Ishikawa (cell line): ENCODE measurements at regions not wholly inside any gene's neighbourhood (a gene's known extent, or its start where the extent isn't known, plus 50 kb on each side); places are given as distances from the start of the nearest gene placed in this dataset.

Experiments used
- CEBPB ChIP-seq: IDR thresholded peaks from 2 replicates; pipeline ENCODE4 v1.6.1; 2012
- CREB1 ChIP-seq: IDR thresholded peaks from 2 replicates; pipeline ENCODE4 v1.6.1; 2012; ENCODE audit warnings: low read depth
- EGR1 ChIP-seq: IDR thresholded peaks from 2 replicates; pipeline ENCODE4 v1.6.1; 2012
- EP300 ChIP-seq: IDR thresholded peaks from 2 replicates; pipeline ENCODE4 v1.6.1; 2012; ENCODE audit warnings: borderline replicate concordance
- FOXM1 ChIP-seq: IDR thresholded peaks from 2 replicates; pipeline ENCODE4 v1.6.1; 2012; ENCODE audit warnings: low read depth, borderline replicate concordance
- NFIC ChIP-seq: IDR thresholded peaks from 2 replicates; pipeline ENCODE4 v1.6.1; 2012
- RAD21 ChIP-seq: IDR thresholded peaks from 2 replicates; pipeline ENCODE4 v1.6.1; 2012; ENCODE audit warnings: low read depth
- REST ChIP-seq: IDR thresholded peaks from 2 replicates; pipeline ENCODE4 v1.6.1; 2012; ENCODE audit warnings: low read depth, mild to moderate bottlenecking
- TAF1 ChIP-seq: IDR thresholded peaks from 2 replicates; pipeline ENCODE4 v1.6.1; 2012; ENCODE audit warnings: low read depth, mild to moderate bottlenecking
- TCF12 ChIP-seq: IDR thresholded peaks from 2 replicates; pipeline ENCODE4 v1.6.1; 2012; ENCODE audit warnings: low read depth
- TEAD4 ChIP-seq: IDR thresholded peaks from 2 replicates; pipeline ENCODE4 v1.6.1; 2012
- USF1 ChIP-seq: IDR thresholded peaks from 2 replicates; pipeline ENCODE4 v1.6.1; 2012
- YY1 ChIP-seq: IDR thresholded peaks from 2 replicates; pipeline ENCODE4 v1.6.1; 2012; ENCODE audit warnings: low read depth
- ZBTB7A ChIP-seq: IDR thresholded peaks from 2 replicates; pipeline ENCODE4 v1.6.1; 2012; ENCODE audit warnings: low read depth
- TF ChIP-seq, protein P1 (sequence below): IDR thresholded peaks from 2 replicates; pipeline ENCODE4 v1.6.1; 2012

GRCh38 chr11:27203077-27203647, 159.9 kb downstream of the CCDC34 start:
- TF ChIP-seq, protein P1, sequence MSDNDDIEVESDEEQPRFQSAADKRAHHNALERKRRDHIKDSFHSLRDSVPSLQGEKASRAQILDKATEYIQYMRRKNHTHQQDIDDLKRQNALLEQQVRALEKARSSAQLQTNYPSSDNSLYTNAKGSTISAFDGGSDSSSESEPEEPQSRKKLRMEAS: no peak
- TF ChIP-seq USF1 (no peak), NFIC (no peak), ZBTB7A (no peak), EGR1 (no peak), TAF1 (no peak), REST (no peak), TEAD4 (no peak), FOXM1 (no peak), EP300 (no peak), TCF12 (no peak), RAD21 (no peak), CREB1 (no peak), CEBPB (no peak), YY1 (no peak)

DNA sequence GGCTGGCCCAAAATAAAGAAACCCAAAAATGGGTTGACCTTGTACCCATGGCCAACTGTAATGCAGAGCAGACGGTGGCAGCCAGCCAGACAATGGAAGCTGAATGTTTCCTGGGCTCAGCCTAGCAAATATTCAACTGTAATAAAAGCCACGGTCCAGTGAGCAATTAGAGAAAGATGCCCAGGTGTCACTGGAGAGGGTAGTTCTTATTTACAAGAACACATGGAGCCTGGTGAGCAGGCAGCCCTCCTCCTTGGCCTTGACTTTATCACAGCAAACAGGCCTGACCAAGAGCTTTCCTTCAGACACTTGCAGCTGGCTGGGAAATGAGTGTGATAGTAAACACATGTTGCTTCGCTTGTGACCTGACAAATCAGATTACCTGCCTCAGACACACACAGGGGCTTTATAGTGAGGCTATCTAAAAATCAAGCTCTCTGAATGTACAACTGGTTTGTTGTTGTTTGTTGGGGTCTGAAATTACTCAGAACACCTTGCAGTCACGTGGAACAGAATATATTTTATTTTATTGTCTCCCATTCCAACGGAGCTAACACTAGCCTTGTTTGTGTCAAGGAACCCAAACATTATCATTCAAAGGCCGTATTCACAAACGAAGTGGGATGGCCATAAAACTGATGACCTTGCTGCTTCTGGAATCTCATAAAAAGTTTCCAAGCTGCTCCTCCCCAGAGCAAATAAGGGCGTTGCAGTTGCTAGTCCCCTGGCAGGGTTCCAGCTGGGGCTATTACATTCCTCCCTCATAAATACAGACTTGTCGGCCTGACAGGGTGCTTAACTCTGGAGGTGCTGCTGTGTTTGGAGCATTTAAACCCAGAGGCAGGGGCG, 161.1 kb downstream of the BBOX1 start:
- TF ChIP-seq EGR1: no peak
- peak; percentile 94 for TF ChIP-seq NFIC
- TF ChIP-seq REST: no peak
- TF ChIP-seq YY1: no peak
- TF ChIP-seq CEBPB: no peak
- peak; percentile 51; the same call in 1 of the 2 replicates for TF ChIP-seq TCF12
- no peak for TF ChIP-seq TAF1
- TF ChIP-seq RAD21: no peak; the same call in 1 of the 2 replicates
- TF ChIP-seq, protein P1: peak; percentile 41; the same call in 1 of the 2 replicates
- no peak for TF ChIP-seq USF1
- no peak; the same call in 1 of the 2 replicates for TF ChIP-seq FOXM1
- no peak for TF ChIP-seq CREB1
- peak; percentile 71 for TF ChIP-seq TEAD4
- TF ChIP-seq ZBTB7A: no peak
- TF ChIP-seq EP300: peak; percentile 81

GRCh38 chr11:27200779-27201453, 160.3 kb downstream of the BBOX1 start:
- TF ChIP-seq EP300 (no peak), TEAD4 (no peak), NFIC (no peak), REST (no peak), USF1 (no peak), YY1 (no peak), CEBPB (no peak), FOXM1 (no peak)
- TF ChIP-seq, protein P1: no peak
